ENCODE measurements at regions not wholly inside any gene's neighbourhood (a gene's known extent, or its start where the extent isn't known, plus 50 kb on each side); places are given as distances from the start of the nearest gene placed in this dataset.

GRCh38 chr5:121009058-121009457 lies 545.0 kb downstream of the PRR16 start:
- no peaks in the 10 kb centered on the region for H3K27me3 ChIP-seq (ENCODE audit: control insufficient read depth in 3 of 3, insufficient read depth in 3 of 3, low read length in 3 of 3)
- DNase-seq (peak in 1 of 2 donors; percentile 9), FAIRE-seq (no peak)
- no peaks in the 10 kb centered on the region for H3K4me1 ChIP-seq (ENCODE audit: control insufficient read depth in 3 of 3, insufficient read depth in 2 of 3, low read depth in 1 of 3, low read length in 2 of 3)
- no peak overlapping the region for H3K4me3 ChIP-seq (ENCODE audit: low read depth in 1 of 3, low read length in 3 of 3)
- H3K27ac ChIP-seq (ENCODE audit: low read depth in 1 of 3, low read length in 2 of 3), result no peak overlapping the region
- H3K36me3 ChIP-seq (ENCODE audit: control insufficient read depth in 3 of 3, insufficient read depth in 2 of 3, low read depth in 1 of 3, low read length in 3 of 3), result no peaks in the 10 kb centered on the region
- H3K9me3 ChIP-seq (ENCODE audit: control insufficient read depth in 2 of 2, insufficient read depth in 1 of 2, low read depth in 1 of 2, low read length in 1 of 2), result no peaks in the 10 kb centered on the region

- no peak overlapping the region for H3K4me3 ChIP-seq (ENCODE audit: low read depth in 1 of 3, low read length in 3 of 3)
- FAIRE-seq (no peak), DNase-seq (no peak)
- no peaks in the 10 kb centered on the region for H3K27me3 ChIP-seq (ENCODE audit: control insufficient read depth in 3 of 3, insufficient read depth in 3 of 3, low read length in 3 of 3)
- 71 to 87% (median 82%) methylated on average over 5 of the region's 5 CpGs for WGBS, 3 donors
- H3K27ac ChIP-seq (ENCODE audit: low read depth in 1 of 3, low read length in 2 of 3), result no peak overlapping the region
- H3K36me3 ChIP-seq (ENCODE audit: control insufficient read depth in 3 of 3, insufficient read depth in 2 of 3, low read depth in 1 of 3, low read length in 3 of 3), result no peaks in the 10 kb centered on the region
- no peaks in the 10 kb centered on the region for H3K4me1 ChIP-seq (ENCODE audit: control insufficient read depth in 3 of 3, insufficient read depth in 2 of 3, low read depth in 1 of 3, low read length in 2 of 3)
- H3K9me3 ChIP-seq (ENCODE audit: control insufficient read depth in 2 of 2, insufficient read depth in 1 of 2, low read depth in 1 of 2, low read length in 1 of 2), result no peaks in the 10 kb centered on the region
Observed at GRCh38 chr5:121018004-121018403, 553.9 kb downstream of the PRR16 start.

DNA sequence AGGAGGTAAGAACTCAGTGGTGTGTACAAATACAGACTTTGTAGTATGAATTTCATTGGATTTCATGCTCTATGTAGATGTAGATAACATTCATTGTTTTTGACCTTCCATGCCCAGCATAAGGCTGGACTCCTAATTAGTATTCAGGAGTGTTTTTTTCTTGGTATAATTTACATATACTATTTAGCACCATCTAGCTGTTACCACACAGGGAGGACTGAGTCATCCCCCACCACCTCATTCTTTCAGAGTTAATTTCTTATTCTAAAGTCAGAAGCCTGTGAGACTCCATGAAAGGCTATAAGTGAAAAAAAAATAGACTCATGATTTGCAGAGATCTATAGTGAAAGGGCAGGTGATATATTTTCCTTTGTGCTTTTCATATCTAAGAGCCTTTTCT lies 555.0 kb downstream of the PRR16 start:
- no peaks in the 10 kb centered on the region for H3K4me1 ChIP-seq (ENCODE audit: control insufficient read depth in 3 of 3, insufficient read depth in 2 of 3, low read depth in 1 of 3, low read length in 2 of 3)
- DNase-seq, result no peak
- H3K27ac ChIP-seq (ENCODE audit: low read depth in 1 of 3, low read length in 2 of 3), result no peak overlapping the region
- H3K4me3 ChIP-seq (ENCODE audit: low read depth in 1 of 3, low read length in 3 of 3), result no peak overlapping the region
- H3K36me3 ChIP-seq (ENCODE audit: control insufficient read depth in 3 of 3, insufficient read depth in 2 of 3, low read depth in 1 of 3, low read length in 3 of 3), result no peaks in the 10 kb centered on the region
- FAIRE-seq, result no peak
- no peaks in the 10 kb centered on the region for H3K9me3 ChIP-seq (ENCODE audit: control insufficient read depth in 2 of 2, insufficient read depth in 1 of 2, low read depth in 1 of 2, low read length in 1 of 2)
- H3K27me3 ChIP-seq (ENCODE audit: control insufficient read depth in 3 of 3, insufficient read depth in 3 of 3, low read length in 3 of 3), result no peaks in the 10 kb centered on the region

GRCh38 chr5:121019734-121020133 lies 555.6 kb downstream of the PRR16 start:
- no peaks in the 10 kb centered on the region for H3K4me1 ChIP-seq (ENCODE audit: control insufficient read depth in 3 of 3, insufficient read depth in 2 of 3, low read depth in 1 of 3, low read length in 2 of 3)

DNA sequence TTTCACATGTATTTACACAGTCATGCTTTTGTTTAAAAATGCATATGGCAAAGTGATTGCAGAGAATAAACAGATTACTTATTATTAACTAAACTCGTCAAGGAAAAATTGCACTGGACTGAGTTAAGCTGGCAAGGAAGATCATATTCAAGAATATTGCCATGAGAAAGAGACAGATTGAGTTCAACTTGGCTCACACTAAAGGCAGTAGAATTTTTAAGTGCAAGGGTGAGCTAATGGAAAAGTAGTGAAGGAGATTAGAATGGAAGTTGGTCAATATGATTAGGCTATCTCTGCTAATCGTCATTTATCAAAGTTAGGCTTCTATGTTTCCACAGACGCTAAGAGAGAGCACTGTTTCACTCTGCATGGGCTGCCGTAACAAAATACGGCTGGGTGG lies 557.6 kb downstream of the PRR16 start:
- Histone ChIP-seq H3K4me3 (ENCODE audit: low read depth in 1 of 3, low read length in 3 of 3) (no peak overlapping the region), H3K9me3 (ENCODE audit: control insufficient read depth in 2 of 2, insufficient read depth in 1 of 2, low read depth in 1 of 2, low read length in 1 of 2) (no peaks in the 10 kb centered on the region), H3K36me3 (ENCODE audit: control insufficient read depth in 3 of 3, insufficient read depth in 2 of 3, low read depth in 1 of 3, low read length in 3 of 3) (no peaks in the 10 kb centered on the region), H3K4me1 (ENCODE audit: control insufficient read depth in 3 of 3, insufficient read depth in 2 of 3, low read depth in 1 of 3, low read length in 2 of 3) (no peaks in the 10 kb centered on the region), H3K27me3 (ENCODE audit: control insufficient read depth in 3 of 3, insufficient read depth in 3 of 3, low read length in 3 of 3) (no peaks in the 10 kb centered on the region), H3K27ac (ENCODE audit: low read depth in 1 of 3, low read length in 2 of 3) (no peak overlapping the region)
- FAIRE-seq, result no peak
- WGBS, 3 donors, result 58 to 71% (median 64%) methylated on average over 5 of the region's 5 CpGs
- no peak for DNase-seq

More at GRCh38 chr5:121019734-121020133, 555.6 kb downstream of the PRR16 start:
- no peak overlapping the region for H3K4me3 ChIP-seq (ENCODE audit: low read depth in 1 of 3, low read length in 3 of 3)
- H3K27me3 ChIP-seq (ENCODE audit: control insufficient read depth in 3 of 3, insufficient read depth in 3 of 3, low read length in 3 of 3), result no peaks in the 10 kb centered on the region
- H3K27ac ChIP-seq (ENCODE audit: low read depth in 1 of 3, low read length in 2 of 3), result no peak overlapping the region
- WGBS, 3 donors, result 40 to 72% (median 56%) methylated on average over 2 of the region's 2 CpGs
- H3K9me3 ChIP-seq (ENCODE audit: control insufficient read depth in 2 of 2, insufficient read depth in 1 of 2, low read depth in 1 of 2, low read length in 1 of 2), result no peaks in the 10 kb centered on the region
- no peaks in the 10 kb centered on the region for H3K36me3 ChIP-seq (ENCODE audit: control insufficient read depth in 3 of 3, insufficient read depth in 2 of 3, low read depth in 1 of 3, low read length in 3 of 3)
- DNase-seq (no peak), FAIRE-seq (no peak)

- no peak for DNase-seq
- H3K36me3 ChIP-seq (ENCODE audit: control insufficient read depth in 3 of 3, insufficient read depth in 2 of 3, low read depth in 1 of 3, low read length in 3 of 3), result no peaks in the 10 kb centered on the region
- H3K27ac ChIP-seq (ENCODE audit: low read depth in 1 of 3, low read length in 2 of 3), result no peak overlapping the region
- H3K4me3 ChIP-seq (ENCODE audit: low read depth in 1 of 3, low read length in 3 of 3), result no peak overlapping the region
- no peaks in the 10 kb centered on the region for H3K9me3 ChIP-seq (ENCODE audit: control insufficient read depth in 2 of 2, insufficient read depth in 1 of 2, low read depth in 1 of 2, low read length in 1 of 2)
- WGBS, 3 donors, result 63 to 76% (median 66%) methylated on average over 5 of the region's 5 CpGs
- H3K4me1 ChIP-seq (ENCODE audit: control insufficient read depth in 3 of 3, insufficient read depth in 2 of 3, low read depth in 1 of 3, low read length in 2 of 3), result no peaks in the 10 kb centered on the region
- FAIRE-seq, result no peak
- no peaks in the 10 kb centered on the region for H3K27me3 ChIP-seq (ENCODE audit: control insufficient read depth in 3 of 3, insufficient read depth in 3 of 3, low read length in 3 of 3)
Observed at GRCh38 chr5:121024416-121025311, 560.6 kb downstream of the PRR16 start.

- WGBS, 3 donors, result 73 to 78% (median 73%) methylated on average over 2 of the region's 2 CpGs
- Histone ChIP-seq H3K36me3 (ENCODE audit: control insufficient read depth in 3 of 3, insufficient read depth in 2 of 3, low read depth in 1 of 3, low read length in 3 of 3) (no peaks in the 10 kb centered on the region), H3K4me1 (ENCODE audit: control insufficient read depth in 3 of 3, insufficient read depth in 2 of 3, low read depth in 1 of 3, low read length in 2 of 3) (no peaks in the 10 kb centered on the region), H3K27ac (ENCODE audit: low read depth in 1 of 3, low read length in 2 of 3) (no peak overlapping the region), H3K9me3 (ENCODE audit: control insufficient read depth in 2 of 2, insufficient read depth in 1 of 2, low read depth in 1 of 2, low read length in 1 of 2) (no peaks in the 10 kb centered on the region), H3K27me3 (ENCODE audit: control insufficient read depth in 3 of 3, insufficient read depth in 3 of 3, low read length in 3 of 3) (no peaks in the 10 kb centered on the region), H3K4me3 (ENCODE audit: low read depth in 1 of 3, low read length in 3 of 3) (no peak overlapping the region)
- FAIRE-seq (no peak), DNase-seq (no peak)
Observed at GRCh38 chr5:121025671-121026070, 561.6 kb downstream of the PRR16 start.

- FAIRE-seq, result no peak
- Histone ChIP-seq H3K27ac (ENCODE audit: low read depth in 1 of 3, low read length in 2 of 3) (no peak overlapping the region), H3K9me3 (ENCODE audit: control insufficient read depth in 2 of 2, insufficient read depth in 1 of 2, low read depth in 1 of 2, low read length in 1 of 2) (no peaks in the 10 kb centered on the region), H3K4me3 (ENCODE audit: low read depth in 1 of 3, low read length in 3 of 3) (no peak overlapping the region), H3K27me3 (ENCODE audit: control insufficient read depth in 3 of 3, insufficient read depth in 3 of 3, low read length in 3 of 3) (no peaks in the 10 kb centered on the region), H3K4me1 (ENCODE audit: control insufficient read depth in 3 of 3, insufficient read depth in 2 of 3, low read depth in 1 of 3, low read length in 2 of 3) (no peaks in the 10 kb centered on the region), H3K36me3 (ENCODE audit: control insufficient read depth in 3 of 3, insufficient read depth in 2 of 3, low read depth in 1 of 3, low read length in 3 of 3) (no peaks in the 10 kb centered on the region)
- 85 to 91% (median 87%) methylated on average over 3 of the region's 3 CpGs for WGBS, 3 donors
- DNase-seq, result no peak
Observed at GRCh38 chr5:121027636-121028035, 563.5 kb downstream of the PRR16 start.
